SU-DHL-6 (cell line): ENCODE measurements at regions not wholly inside any gene's neighbourhood (a gene's known extent, or its start where the extent isn't known, plus 50 kb on each side); places are given as distances from the start of the nearest gene placed in this dataset.

Experiments
- H2AFZ ChIP-seq: fragments of 200-600 bp; sonication (generic); 2 replicates; pipeline ENCODE4 v1.6.1; 2014; ENCODE audit warnings: low read depth, mild to moderate bottlenecking, moderate library complexity, mixed read lengths, antibody characterized with exemption, low read length; ENCODE audit not compliant: severe bottlenecking
- H3F3A ChIP-seq: fragments of 200-600 bp; shearing (Covaris generic); 2 replicates; pipeline ENCODE4 v1.6.0; 2016; ENCODE audit warnings: antibody characterized with exemption, mild to moderate bottlenecking; ENCODE audit not compliant: insufficient read depth
- H3K27ac ChIP-seq: fragments of 200-600 bp; sonication (generic); 2 replicates; pipeline ENCODE4 v1.5.1; 2016; ENCODE audit warnings: low read depth, mild to moderate bottlenecking, low read length, moderate library complexity, mixed read lengths
- H3K27me3 ChIP-seq: fragments of 200-600 bp; sonication (generic), shearing (Covaris generic); 2 replicates; pipeline ENCODE4 v1.6.0; 2014; ENCODE audit warnings: mild to moderate bottlenecking, low read length
- H3K36me3 ChIP-seq: fragments of 200-600 bp; sonication (generic); 2 replicates; pipeline ENCODE4 v1.6.1; 2014; ENCODE audit warnings: mild to moderate bottlenecking, low read length, mixed read lengths
- H3K4me2 ChIP-seq: fragments of 300-600, 200-600 bp; shearing (Covaris generic), sonication (generic); 2 replicates; pipeline ENCODE4 v1.6.0; 2014; ENCODE audit warnings: low read length, low read depth, mild to moderate bottlenecking; ENCODE audit not compliant: poor library complexity, severe bottlenecking
- H3K4me3 ChIP-seq: fragments of 200-600 bp; sonication (generic); 2 replicates; pipeline ENCODE4 v1.5.1; 2014; ENCODE audit warnings: antibody characterized with exemption, low read length, mild to moderate bottlenecking, mixed read lengths; ENCODE audit not compliant: insufficient read depth, poor library complexity, severe bottlenecking
- H3K79me2 ChIP-seq: fragments of 200-600 bp; sonication (generic); 2 replicates; pipeline ENCODE4 v1.6.1; 2014; ENCODE audit warnings: mild to moderate bottlenecking, low read length, moderate library complexity; ENCODE audit not compliant: insufficient read depth
- H3K9ac ChIP-seq: fragments of 200-600 bp; sonication (generic); 2 replicates; pipeline ENCODE4 v1.7.0; 2014; ENCODE audit warnings: mild to moderate bottlenecking, low read length
- H3K9me2 ChIP-seq: fragments of 200-600 bp; sonication (generic); replicated peaks from 2 replicates; pipeline ENCODE4 v1.6.1; 2014; ENCODE audit warnings: low read length; ENCODE audit not compliant: insufficient read depth
- H3K9me3 ChIP-seq: fragments of 200-600 bp; sonication (generic); 2 replicates; pipeline ENCODE4 v1.6.1; 2014; ENCODE audit warnings: low read length, mixed read lengths; ENCODE audit not compliant: insufficient read depth
- H4K20me1 ChIP-seq: fragments of 200-600 bp; sonication (generic); 2 replicates; pipeline ENCODE4 v1.6.1; 2014; ENCODE audit warnings: low read depth, mild to moderate bottlenecking, antibody characterized with exemption, low read length, moderate library complexity, mixed read lengths
- EZH2phosphoT487 ChIP-seq: fragments of 200-600 bp; sonication (generic), shearing (Covaris generic); conservative IDR thresholded peaks from 2 replicates; pipeline ENCODE4 v1.6.1; 2018; ENCODE audit warnings: mild to moderate bottlenecking, antibody characterized with exemption, low read length, moderate library complexity, mixed read lengths
- TF ChIP-seq, protein P1 (sequence below): fragments of 200-600 bp; sonication (generic); IDR thresholded peaks from one replicate; pipeline ENCODE4 v1.5.1; 2017; ENCODE audit warnings: antibody characterized with exemption, mild to moderate bottlenecking, low read length, moderate library complexity; ENCODE audit not compliant: insufficient read depth, poor library complexity, severe bottlenecking

- H3K36me3 ChIP-seq: no peaks in the 10 kb centered on the region
- no peak overlapping the region for H3K27ac ChIP-seq
- no peaks in the 10 kb centered on the region for H3F3A ChIP-seq
- no peaks in the 10 kb centered on the region for H3K9me3 ChIP-seq
- H3K9me2 ChIP-seq: no peaks in the 10 kb centered on the region
- no peak overlapping the region for H3K9ac ChIP-seq
- no peak for TF ChIP-seq EZH2phosphoT487
- TF ChIP-seq, protein P1, sequence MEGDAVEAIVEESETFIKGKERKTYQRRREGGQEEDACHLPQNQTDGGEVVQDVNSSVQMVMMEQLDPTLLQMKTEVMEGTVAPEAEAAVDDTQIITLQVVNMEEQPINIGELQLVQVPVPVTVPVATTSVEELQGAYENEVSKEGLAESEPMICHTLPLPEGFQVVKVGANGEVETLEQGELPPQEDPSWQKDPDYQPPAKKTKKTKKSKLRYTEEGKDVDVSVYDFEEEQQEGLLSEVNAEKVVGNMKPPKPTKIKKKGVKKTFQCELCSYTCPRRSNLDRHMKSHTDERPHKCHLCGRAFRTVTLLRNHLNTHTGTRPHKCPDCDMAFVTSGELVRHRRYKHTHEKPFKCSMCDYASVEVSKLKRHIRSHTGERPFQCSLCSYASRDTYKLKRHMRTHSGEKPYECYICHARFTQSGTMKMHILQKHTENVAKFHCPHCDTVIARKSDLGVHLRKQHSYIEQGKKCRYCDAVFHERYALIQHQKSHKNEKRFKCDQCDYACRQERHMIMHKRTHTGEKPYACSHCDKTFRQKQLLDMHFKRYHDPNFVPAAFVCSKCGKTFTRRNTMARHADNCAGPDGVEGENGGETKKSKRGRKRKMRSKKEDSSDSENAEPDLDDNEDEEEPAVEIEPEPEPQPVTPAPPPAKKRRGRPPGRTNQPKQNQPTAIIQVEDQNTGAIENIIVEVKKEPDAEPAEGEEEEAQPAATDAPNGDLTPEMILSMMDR: no peak
- no peaks in the 10 kb centered on the region for H4K20me1 ChIP-seq
- no peak overlapping the region for H3K4me2 ChIP-seq
- no peak overlapping the region for H3K4me3 ChIP-seq
- no peaks in the 10 kb centered on the region for H3K27me3 ChIP-seq
- no peaks in the 10 kb centered on the region for H3K79me2 ChIP-seq
- H2AFZ ChIP-seq: no peak overlapping the region
Observed at GRCh38 chr6:6811128-6812009, 222.8 kb downstream of the LY86 start.

- Histone ChIP-seq H3K4me3 (no peak overlapping the region), H3K9me3 (no peaks in the 10 kb centered on the region), H3K4me2 (no peak overlapping the region), H2AFZ (no peak overlapping the region), H3K79me2 (no peaks in the 10 kb centered on the region), H3K9ac (no peak overlapping the region), H3K9me2 (no peaks in the 10 kb centered on the region), H3K27ac (no peak overlapping the region), H3K36me3 (no peaks in the 10 kb centered on the region), H4K20me1 (no peaks in the 10 kb centered on the region), H3K27me3 (no peaks in the 10 kb centered on the region), H3F3A (no peaks in the 10 kb centered on the region)
- TF ChIP-seq, protein P1: no peak
- no peak for TF ChIP-seq EZH2phosphoT487
Observed at GRCh38 chr6:6812427-6812826, 223.9 kb downstream of the LY86 start.

GRCh38 chr6:6815732-6816131, 227.2 kb downstream of the LY86 start:
- no peak overlapping the region for H3K4me2 ChIP-seq

More at GRCh38 chr6:6815732-6816131, 227.2 kb downstream of the LY86 start:
- Histone ChIP-seq H4K20me1 (no peaks in the 10 kb centered on the region), H3K36me3 (no peaks in the 10 kb centered on the region), H2AFZ (no peak overlapping the region), H3K27me3 (no peaks in the 10 kb centered on the region), H3K4me3 (no peak overlapping the region), H3K9ac (no peak overlapping the region), H3K27ac (no peak overlapping the region), H3K9me2 (no peaks in the 10 kb centered on the region), H3K9me3 (no peaks in the 10 kb centered on the region), H3K79me2 (no peaks in the 10 kb centered on the region), H3F3A (no peaks in the 10 kb centered on the region)
- no peak for TF ChIP-seq EZH2phosphoT487
- TF ChIP-seq, protein P1: no peak
